ENCODE measurements at regions not wholly inside any gene's neighbourhood (a gene's known extent, or its start where the extent isn't known, plus 50 kb on each side); places are given as distances from the start of the nearest gene placed in this dataset.

DNA sequence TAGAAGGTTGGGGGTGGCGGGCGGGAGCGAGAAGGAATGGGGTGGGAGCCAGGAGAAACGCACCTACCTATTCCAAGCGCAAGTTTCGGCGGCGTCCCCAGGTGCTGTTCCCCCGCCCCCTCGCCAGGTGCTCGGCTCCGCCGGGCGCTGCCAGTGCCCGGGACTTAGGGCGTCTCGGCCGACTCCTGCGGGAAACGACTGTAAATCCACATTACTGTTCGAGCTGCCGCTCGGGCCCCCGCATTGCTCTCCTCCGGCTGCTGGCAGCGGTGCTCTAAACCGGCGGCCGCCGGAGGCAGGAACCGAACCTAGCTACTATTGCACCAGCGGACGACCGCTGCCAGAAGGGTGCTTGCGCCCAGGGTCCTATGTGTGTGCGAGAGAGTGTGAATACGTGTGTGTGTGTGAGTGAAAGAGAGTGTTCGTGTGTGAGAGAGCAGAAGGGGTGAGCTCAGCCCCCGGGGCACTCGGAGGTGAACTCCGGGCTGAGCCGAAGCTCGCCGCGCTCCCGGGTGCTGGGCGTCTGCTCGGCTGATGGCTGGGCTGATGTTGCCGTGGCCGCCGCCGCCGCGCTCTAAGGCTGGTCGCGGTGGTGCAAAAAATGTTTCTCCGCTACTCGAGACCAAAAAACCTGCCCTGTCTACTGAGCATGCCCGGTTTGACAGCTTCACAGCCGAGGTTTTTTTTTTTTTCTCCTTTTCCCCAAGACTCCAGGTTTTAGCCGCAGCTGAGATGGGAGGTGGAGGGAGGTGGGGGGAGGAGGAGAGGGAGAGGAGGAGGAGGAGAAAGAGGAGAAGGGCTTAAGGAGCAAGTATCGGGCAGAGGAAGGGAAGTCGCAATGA lies 115.7 kb upstream of the TEX13C start:
- TF ChIP-seq CTCF (conservative IDR thresholded peaks at IDR 0.05), result no peak

DNA sequence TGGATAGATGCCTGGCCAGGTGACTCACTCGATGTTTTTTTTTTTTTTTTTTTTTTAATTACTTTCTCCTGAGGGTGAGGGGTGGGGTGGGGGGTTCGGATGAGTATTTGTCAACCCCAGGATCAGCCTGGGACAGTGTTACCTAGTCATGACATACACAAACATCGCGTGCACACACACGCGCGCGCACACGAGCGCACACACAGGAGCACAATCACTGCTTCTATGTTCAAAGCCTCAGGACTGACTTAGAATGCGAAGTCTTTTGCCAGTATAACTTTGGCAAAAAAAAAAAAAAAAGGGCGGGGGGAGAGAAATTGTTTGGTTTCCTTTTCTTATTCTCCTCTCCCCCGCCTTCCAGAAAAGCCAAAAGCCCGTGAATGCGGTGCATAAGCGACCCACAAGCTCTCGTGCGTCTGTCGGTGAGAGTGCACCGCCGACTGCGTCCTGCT lies 115.0 kb upstream of the TEX13C start:
- no peak for TF ChIP-seq CTCF (conservative IDR thresholded peaks at IDR 0.05)
- no peak overlapping the region for H3K27ac ChIP-seq

More for the DNA sequence above, 115.7 kb upstream of the TEX13C start:
- no peak overlapping the region for H3K27ac ChIP-seq

- no peak for TF ChIP-seq CTCF (conservative IDR thresholded peaks at IDR 0.05)
- no peak overlapping the region for H3K27ac ChIP-seq
Observed at GRCh38 chrX:125205133-125205917, 114.3 kb upstream of the TEX13C start.

DNA sequence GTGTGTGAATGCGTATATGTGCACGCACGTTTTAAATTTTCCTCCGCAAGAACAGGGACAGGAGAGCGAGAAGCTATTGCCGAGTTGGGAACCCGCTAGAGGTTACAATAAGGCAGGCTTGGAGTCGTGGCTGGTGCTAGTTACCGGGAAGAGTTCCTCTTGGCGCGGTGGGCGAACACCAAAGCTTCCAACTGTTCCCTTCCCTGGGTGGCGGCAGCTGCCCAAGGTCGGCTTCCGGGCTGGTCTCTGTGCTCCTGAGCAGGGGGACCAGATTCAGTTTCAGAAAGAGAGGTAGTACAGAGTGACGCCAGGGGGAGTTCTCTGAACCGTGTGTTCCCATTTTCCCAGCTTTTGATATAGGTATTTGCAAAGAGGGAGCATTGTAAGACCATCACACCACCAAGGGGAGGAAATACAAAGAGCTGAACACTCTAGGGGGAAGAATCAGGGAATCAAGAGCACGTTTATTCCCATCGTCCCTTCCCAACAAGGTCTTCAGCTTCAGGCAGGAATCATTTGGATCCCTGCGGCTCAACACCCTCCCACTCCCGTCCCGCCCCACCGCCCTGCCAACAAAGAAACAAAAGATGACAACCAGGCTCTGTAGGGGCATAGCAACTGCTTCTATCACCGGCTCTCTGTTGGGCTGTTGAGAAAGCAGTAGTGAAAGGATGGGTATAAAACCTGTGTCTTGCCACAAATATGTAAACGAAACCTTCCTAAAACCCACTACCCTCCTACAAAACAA lies 113.6 kb upstream of the TEX13C start:
- TF ChIP-seq CTCF (conservative IDR thresholded peaks at IDR 0.05), result no peak
- H3K27ac ChIP-seq, result no peak overlapping the region

DNA sequence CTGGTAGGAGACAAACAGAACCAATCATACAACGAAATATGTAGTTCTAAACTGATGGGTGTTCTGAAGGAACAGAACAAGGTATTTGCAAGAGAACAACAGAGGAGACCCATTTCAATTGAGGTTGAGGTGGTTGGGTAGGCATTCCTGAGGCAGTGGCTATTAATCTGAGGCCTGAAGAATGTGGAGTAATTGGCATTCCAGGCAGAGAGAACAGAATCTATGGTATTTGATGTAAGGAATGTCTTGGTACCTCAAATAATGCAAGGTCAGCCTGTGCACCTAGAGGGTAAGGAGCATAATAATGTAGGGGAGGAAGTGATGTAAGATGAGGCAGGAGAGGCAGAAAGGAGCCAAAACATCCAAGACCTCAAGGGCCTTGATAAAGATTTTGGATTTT lies 109.5 kb upstream of the TEX13C start:
- H3K27ac ChIP-seq, result no peak overlapping the region
- TF ChIP-seq CTCF (conservative IDR thresholded peaks at IDR 0.05), result no peak

- no peak overlapping the region for H3K27ac ChIP-seq
- no peak for TF ChIP-seq CTCF (conservative IDR thresholded peaks at IDR 0.05)
Observed at GRCh38 chrX:125219852-125220251, 99.8 kb upstream of the TEX13C start.

DNA sequence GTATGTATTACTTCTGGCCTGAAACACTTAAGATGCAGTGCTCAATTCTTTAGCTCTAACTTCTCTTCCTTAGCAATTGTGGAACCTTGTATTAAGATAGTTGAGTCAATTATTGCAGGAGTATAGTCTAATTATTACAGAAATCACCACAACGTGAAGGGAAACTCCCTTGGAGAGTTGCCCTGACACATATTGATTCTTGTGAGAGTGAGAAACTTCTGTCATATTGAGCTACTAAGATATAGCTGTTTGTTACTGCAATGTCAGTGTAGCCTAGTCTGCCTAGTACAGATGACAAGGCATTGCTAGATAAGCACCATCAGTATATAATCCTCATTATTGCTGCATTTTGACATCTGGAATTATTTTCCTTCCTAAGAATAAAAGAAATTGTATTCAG lies 82.7 kb upstream of the TEX13C start:
- no peak for TF ChIP-seq CTCF (conservative IDR thresholded peaks at IDR 0.05)
- no peak overlapping the region for H3K27ac ChIP-seq

All from VCaP (cell line).